ENCODE measurements at regions not wholly inside any gene's neighbourhood (a gene's known extent, or its start where the extent isn't known, plus 50 kb on each side); places are given as distances from the start of the nearest gene placed in this dataset.

DNA sequence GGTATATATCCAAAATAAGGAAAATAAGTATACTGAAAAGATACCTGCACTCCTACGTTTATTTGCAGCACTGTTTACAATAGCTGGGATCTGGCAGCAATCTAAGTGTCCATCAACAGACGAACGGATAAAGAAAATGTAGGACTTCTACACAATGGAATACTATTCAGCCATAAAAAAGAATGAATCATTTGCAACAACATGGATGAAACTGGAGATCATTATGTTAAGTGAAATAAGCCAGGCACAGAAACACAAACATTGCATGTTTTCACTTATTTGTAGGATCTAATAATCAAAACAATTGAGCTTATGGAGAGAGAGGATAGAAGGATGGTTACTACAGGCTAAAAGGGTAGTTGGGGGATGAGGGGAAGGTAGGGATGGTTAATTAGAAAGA, 494.0 kb downstream of the UQCRFS1 start:
- no peaks in the 10 kb centered on the region for H3K36me3 Mint-ChIP-seq (ENCODE audit: insufficient read depth in 1 of 3, low read depth in 3 of 3)
- H3K79me2 ChIP-seq (ENCODE audit: insufficient read depth, low read length) = no peaks in the 10 kb centered on the region
- no peak overlapping the region for H2AK5ac ChIP-seq (ENCODE audit: insufficient read length, low read length)
- no peak overlapping the region for H3K4me3 Mint-ChIP-seq
- H2AFZ ChIP-seq (ENCODE audit: low read length) = no peak overlapping the region
- H2BK120ac ChIP-seq (ENCODE audit: low read depth, low read length, poor library complexity, severe bottlenecking) = no peak overlapping the region
- H3T11ph ChIP-seq (ENCODE audit: low read length) = no peak overlapping the region
- no peaks in the 10 kb centered on the region for H3K4me1 ChIP-seq (ENCODE audit: insufficient read depth, low read length)
- H3K9me3 Mint-ChIP-seq = peaks cover 3 to 5% of the 10 kb centered on the region in 2 experiments; a peak in 3 of 5 replicates
- no peak overlapping the region for H2BK20ac ChIP-seq (ENCODE audit: low read depth, low read length, poor library complexity, severe bottlenecking)
- no peaks in the 10 kb centered on the region for H3K79me1 ChIP-seq (ENCODE audit: insufficient read depth, low read depth, low read length, poor library complexity, severe bottlenecking)
- no peak overlapping the region for H2BK12ac ChIP-seq (ENCODE audit: insufficient read length, low read depth, low read length)
- no peak overlapping the region for H3K14ac ChIP-seq (ENCODE audit: insufficient read depth, low read length)
- no peak overlapping the region for H3K18ac ChIP-seq (ENCODE audit: insufficient read length, low read depth, low read length)
- H3K27me3 ChIP-seq (ENCODE audit: insufficient read depth, low read length) = no peaks in the 10 kb centered on the region
- no peak for DNase-seq
- WGBS (ENCODE audit: extremely low coverage, insufficient read length, low lambda C conversion rate) = no CpG with 5 or more reads among the region's 3 CpGs
- no peaks in the 10 kb centered on the region for H3K9me3 ChIP-seq (ENCODE audit: control insufficient read depth, low read depth, low read length)
- no peak overlapping the region for H2BK15ac ChIP-seq (ENCODE audit: low read depth, low read length)
- TF ChIP-seq, protein P1, sequence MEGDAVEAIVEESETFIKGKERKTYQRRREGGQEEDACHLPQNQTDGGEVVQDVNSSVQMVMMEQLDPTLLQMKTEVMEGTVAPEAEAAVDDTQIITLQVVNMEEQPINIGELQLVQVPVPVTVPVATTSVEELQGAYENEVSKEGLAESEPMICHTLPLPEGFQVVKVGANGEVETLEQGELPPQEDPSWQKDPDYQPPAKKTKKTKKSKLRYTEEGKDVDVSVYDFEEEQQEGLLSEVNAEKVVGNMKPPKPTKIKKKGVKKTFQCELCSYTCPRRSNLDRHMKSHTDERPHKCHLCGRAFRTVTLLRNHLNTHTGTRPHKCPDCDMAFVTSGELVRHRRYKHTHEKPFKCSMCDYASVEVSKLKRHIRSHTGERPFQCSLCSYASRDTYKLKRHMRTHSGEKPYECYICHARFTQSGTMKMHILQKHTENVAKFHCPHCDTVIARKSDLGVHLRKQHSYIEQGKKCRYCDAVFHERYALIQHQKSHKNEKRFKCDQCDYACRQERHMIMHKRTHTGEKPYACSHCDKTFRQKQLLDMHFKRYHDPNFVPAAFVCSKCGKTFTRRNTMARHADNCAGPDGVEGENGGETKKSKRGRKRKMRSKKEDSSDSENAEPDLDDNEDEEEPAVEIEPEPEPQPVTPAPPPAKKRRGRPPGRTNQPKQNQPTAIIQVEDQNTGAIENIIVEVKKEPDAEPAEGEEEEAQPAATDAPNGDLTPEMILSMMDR (conservative IDR thresholded peaks at IDR 0.05) = no peak
- no peak overlapping the region for H3K9ac ChIP-seq (ENCODE audit: extremely low read depth, insufficient read length, low read length)
- no peak overlapping the region for H3K56ac ChIP-seq (ENCODE audit: insufficient read length, low read depth, low read length)
- no peak overlapping the region for H4K5ac ChIP-seq (ENCODE audit: insufficient read length, low read depth, low read length)
- no peak overlapping the region for H3K23ac ChIP-seq (ENCODE audit: insufficient read length, low read depth, low read length)
- H3K27ac Mint-ChIP-seq = no peak overlapping the region
- no peak overlapping the region for H2BK5ac ChIP-seq (ENCODE audit: insufficient read length, low read length)
- H3K27ac ChIP-seq (ENCODE audit: insufficient read length, low read depth, low read length) = no peak overlapping the region
- no peak overlapping the region for H4K91ac ChIP-seq (ENCODE audit: insufficient read length, low read depth, low read length)
- H3K4me1 Mint-ChIP-seq = 0 out of 4 replicates have a peak, but pooled peaks cover 0 to 3% of the 10 kb centered on the region in 2 experiments
- no peak overlapping the region for H3K4ac ChIP-seq (ENCODE audit: low read depth, low read length)
- no peaks in the 10 kb centered on the region for H3K23me2 ChIP-seq (ENCODE audit: insufficient read length, low read depth, low read length, poor library complexity, severe bottlenecking)
- no peak overlapping the region for H4K8ac ChIP-seq (replicated peaks; ENCODE audit: insufficient read length, low read depth, low read length)
- H4K20me1 ChIP-seq (ENCODE audit: control insufficient read depth, insufficient read depth, insufficient read length) = no peaks in the 10 kb centered on the region
- no peaks in the 10 kb centered on the region for H3K27me3 Mint-ChIP-seq (ENCODE audit: low read depth)
- no peak overlapping the region for H3K4me2 ChIP-seq (ENCODE audit: insufficient read depth, insufficient read length, low read length)
